Fibroblast of pulmonary artery (primary cell): ENCODE measurements at regions not wholly inside any gene's neighbourhood (a gene's known extent, or its start where the extent isn't known, plus 50 kb on each side); places are given as distances from the start of the nearest gene placed in this dataset.

Experiments
- DNase-seq: peaks from one replicate; pipeline ENCODE4 v3.0.0-alpha.2; 2010; ENCODE audit warnings: low read depth
- H3K4me3 ChIP-seq: replicated peaks from 2 replicates; pipeline ENCODE4 v1.5.1; 2011; ENCODE audit warnings: low read depth, mild to moderate bottlenecking, control low read depth, low read length, moderate library complexity
- TF ChIP-seq, protein P1 (sequence below): IDR thresholded peaks from 2 replicates; pipeline ENCODE4 v1.5.1; 2011; ENCODE audit warnings: mild to moderate bottlenecking, control low read depth, low read length, inconsistent platforms; ENCODE audit errors: missing control alignments

DNA sequence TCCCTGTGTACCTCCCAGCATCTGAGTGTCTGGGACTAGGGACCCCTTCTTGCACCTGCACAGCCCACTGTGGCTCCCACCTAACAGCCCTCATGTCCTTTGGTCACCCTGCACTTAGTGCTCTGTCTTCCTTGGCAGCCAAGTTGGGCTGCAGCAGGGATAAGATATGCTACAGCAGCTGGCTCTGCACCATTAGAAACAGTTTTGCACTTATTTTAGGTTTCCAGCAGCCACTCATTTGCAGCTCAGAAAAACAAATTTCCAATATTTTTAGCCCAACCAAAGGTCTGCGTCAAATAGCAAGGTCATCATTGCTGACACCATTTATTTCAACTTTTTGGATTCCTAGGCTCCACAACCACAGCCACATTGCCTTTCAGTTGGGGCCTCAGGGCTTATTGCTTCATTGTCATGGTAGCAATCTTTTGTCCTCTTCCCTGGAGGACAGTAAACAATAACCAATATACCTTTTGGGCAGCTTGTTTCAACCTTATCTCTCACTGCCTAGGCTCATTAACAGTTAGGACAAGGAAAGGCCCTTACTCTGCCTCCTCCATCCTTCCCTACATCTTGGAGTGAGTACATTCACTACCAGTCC is 263.9 kb downstream of the COX7C start:
- TF ChIP-seq, protein P1, sequence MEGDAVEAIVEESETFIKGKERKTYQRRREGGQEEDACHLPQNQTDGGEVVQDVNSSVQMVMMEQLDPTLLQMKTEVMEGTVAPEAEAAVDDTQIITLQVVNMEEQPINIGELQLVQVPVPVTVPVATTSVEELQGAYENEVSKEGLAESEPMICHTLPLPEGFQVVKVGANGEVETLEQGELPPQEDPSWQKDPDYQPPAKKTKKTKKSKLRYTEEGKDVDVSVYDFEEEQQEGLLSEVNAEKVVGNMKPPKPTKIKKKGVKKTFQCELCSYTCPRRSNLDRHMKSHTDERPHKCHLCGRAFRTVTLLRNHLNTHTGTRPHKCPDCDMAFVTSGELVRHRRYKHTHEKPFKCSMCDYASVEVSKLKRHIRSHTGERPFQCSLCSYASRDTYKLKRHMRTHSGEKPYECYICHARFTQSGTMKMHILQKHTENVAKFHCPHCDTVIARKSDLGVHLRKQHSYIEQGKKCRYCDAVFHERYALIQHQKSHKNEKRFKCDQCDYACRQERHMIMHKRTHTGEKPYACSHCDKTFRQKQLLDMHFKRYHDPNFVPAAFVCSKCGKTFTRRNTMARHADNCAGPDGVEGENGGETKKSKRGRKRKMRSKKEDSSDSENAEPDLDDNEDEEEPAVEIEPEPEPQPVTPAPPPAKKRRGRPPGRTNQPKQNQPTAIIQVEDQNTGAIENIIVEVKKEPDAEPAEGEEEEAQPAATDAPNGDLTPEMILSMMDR: no peak

DNA sequence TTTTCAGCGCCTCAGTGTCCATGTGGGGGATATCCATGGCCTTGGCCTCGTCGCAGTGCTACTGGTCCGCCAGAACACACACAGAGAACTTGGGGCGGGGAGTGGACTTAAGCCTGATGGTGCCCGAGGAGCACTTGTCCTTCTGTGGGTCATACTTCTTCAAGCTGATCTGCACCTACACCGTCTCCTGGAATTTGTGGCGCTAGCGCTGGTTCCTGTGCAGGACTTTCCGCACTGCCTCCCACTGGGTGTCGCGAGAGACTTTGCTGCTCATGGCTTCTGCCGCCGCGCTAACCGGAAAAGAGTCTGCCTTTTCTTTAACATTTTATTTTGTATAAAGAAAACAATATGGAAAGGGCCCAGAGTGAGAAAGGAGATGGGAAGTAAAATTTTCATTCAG is 266.9 kb downstream of the COX7C start:
- H3K4me3 ChIP-seq: no peak overlapping the region
- TF ChIP-seq, protein P1: no peak
- DNase-seq: no peak

More for the DNA sequence above, 263.9 kb downstream of the COX7C start:
- H3K4me3 ChIP-seq: no peak overlapping the region
- peak; percentile 3 for DNase-seq

DNA sequence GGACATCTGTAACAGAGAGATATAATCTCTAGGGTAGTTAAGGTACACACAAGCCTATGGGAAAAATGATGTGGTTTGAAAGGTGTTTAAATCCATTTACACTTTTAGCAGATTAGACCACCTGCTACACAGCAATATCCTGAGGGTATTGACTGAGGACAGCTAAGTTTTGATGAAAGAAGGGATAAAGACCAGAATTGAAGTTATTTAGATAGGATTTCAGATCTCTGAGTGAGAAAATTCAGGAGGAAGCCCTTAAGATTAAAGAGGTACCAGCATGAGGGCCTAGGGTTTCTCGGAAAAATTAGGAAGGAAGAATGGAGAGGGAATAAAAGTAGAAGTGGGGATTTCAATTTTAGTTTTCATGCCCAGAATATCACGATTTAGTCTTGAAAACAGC is 267.3 kb downstream of the COX7C start:
- DNase-seq: no peak
- TF ChIP-seq, protein P1: no peak
- no peak overlapping the region for H3K4me3 ChIP-seq

DNA sequence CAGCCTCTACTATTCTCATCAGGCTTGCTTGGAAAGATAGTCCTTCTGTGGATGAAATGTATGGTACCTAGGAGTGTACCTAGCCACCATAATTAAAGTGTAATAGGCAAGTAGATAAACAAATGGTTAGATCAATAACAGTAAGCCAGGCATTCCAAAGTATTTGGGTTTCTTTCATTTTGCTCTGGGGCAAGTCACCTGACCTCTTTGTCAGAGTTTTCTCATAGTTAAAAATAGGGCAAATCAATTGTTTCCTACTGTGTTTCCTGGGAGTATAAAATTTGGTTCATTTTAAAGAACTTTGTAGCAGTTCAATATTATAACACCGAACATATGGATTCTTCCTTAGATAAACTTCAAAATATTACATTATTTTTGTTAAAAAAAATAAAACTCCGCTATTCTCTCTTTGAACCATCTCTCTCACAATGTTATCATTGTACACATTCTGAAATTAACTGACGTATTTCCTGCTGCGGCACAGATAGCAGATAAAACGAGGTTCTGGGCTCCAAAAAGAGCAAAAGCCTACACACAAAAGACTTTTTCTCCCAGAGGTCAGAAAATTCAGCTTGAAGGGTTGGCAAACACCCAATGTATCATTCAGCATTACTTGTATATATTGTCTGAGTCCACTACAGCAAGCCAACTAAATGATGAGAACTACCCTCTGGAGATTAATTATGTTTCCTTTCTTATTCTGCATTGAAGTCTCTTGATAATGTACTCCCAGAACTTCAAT is 267.9 kb downstream of the COX7C start:
- peak; percentile 86 for DNase-seq
- H3K4me3 ChIP-seq: no peak overlapping the region
- TF ChIP-seq, protein P1: no peak

DNA sequence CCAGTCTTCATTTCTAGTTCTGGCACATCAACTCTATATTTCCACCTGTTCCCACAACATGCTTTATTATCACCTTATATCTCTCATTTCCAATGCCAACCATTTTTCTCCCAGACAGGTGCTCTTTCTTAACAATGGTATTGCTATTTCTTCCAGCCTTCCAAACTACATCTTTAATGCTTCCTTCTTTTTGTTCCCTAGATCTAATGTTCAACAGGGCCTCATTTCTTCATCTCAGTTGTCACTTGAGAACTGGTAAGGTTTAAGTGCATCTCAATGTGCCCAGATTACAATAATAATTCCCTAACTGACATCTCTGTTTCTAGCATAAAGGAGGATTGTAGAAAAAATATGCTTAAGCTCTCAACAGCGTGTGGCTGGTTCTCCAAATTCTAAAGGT is 272.6 kb downstream of the COX7C start:
- no peak overlapping the region for H3K4me3 ChIP-seq
- TF ChIP-seq, protein P1: no peak
- no peak for DNase-seq

DNA sequence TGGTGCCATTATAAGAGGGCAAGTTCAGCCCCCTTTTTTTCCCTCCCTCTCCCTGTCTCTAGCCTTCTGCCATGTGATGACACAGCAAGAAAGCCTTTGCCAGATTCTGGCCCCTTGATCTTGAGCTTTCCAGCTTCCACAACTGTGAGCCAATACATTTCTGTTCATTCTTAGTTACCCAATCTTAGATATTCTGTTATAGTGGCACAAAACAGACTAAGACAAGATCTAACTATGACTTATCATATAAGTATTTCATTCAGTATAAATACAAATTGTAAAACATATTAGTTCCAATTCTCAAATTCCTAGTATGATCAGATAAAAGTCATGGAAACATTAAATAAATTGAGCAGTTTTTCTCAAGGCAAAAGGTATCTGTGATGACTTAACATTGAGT is 276.3 kb downstream of the COX7C start:
- DNase-seq: peak; percentile 49
- no peak overlapping the region for H3K4me3 ChIP-seq
- TF ChIP-seq, protein P1: no peak
